ENCODE measurements at regions not wholly inside any gene's neighbourhood (a gene's known extent, or its start where the extent isn't known, plus 50 kb on each side); places are given as distances from the start of the nearest gene placed in this dataset.

- DNase-seq (ENCODE audit: low spot score): no peak
Observed at GRCh38 chr1:116819081-116819480, 64.9 kb downstream of the CD2 start.

- no peak for DNase-seq (ENCODE audit: low spot score)
Observed at GRCh38 chr1:116820369-116820768, 66.1 kb downstream of the CD2 start.

GRCh38 chr1:116821763-116822162, 67.5 kb downstream of the CD2 start:
- no peak for DNase-seq (ENCODE audit: low spot score)

GRCh38 chr1:116824631-116825206, 70.5 kb downstream of the CD2 start:
- no peak for DNase-seq (ENCODE audit: low spot score)

GRCh38 chr1:116825207-116825719, 71.0 kb downstream of the CD2 start:
- no peak for DNase-seq (ENCODE audit: low spot score)

GRCh38 chr1:116825720-116826438, 71.6 kb downstream of the CD2 start:
- DNase-seq (ENCODE audit: low spot score): no peak

- peak; percentile 16 for DNase-seq (ENCODE audit: low spot score)
Observed at GRCh38 chr1:116826818-116827606, 72.8 kb downstream of the CD2 start.

- no peak for DNase-seq (ENCODE audit: low spot score)
Observed at GRCh38 chr1:116827607-116828105, 73.4 kb downstream of the CD2 start.

GRCh38 chr1:116832308-116832931, 77.3 kb upstream of the PTGFRN start:
- DNase-seq (ENCODE audit: low spot score): no peak

- DNase-seq (ENCODE audit: low spot score): no peak
Observed at GRCh38 chr1:116832932-116833578, 76.7 kb upstream of the PTGFRN start.

- DNase-seq (ENCODE audit: low spot score): no peak
Observed at GRCh38 chr1:116833718-116834117, 76.0 kb upstream of the PTGFRN start.

GRCh38 chr1:116834595-116834994, 75.1 kb upstream of the PTGFRN start:
- no peak for DNase-seq (ENCODE audit: low spot score)

- no peak for DNase-seq (ENCODE audit: low spot score)
Observed at GRCh38 chr1:116835161-116835560, 74.6 kb upstream of the PTGFRN start.

- no peak for DNase-seq (ENCODE audit: low spot score)
Observed at GRCh38 chr1:116836099-116836498, 73.6 kb upstream of the PTGFRN start.

- DNase-seq (ENCODE audit: low spot score): no peak
Observed at GRCh38 chr1:116841569-116842344, 68.0 kb upstream of the PTGFRN start.

GRCh38 chr1:116842654-116843053, 67.1 kb upstream of the PTGFRN start:
- DNase-seq (ENCODE audit: low spot score): no peak

GRCh38 chr1:116844775-116845174, 64.9 kb upstream of the PTGFRN start:
- DNase-seq (ENCODE audit: low spot score): no peak

GRCh38 chr1:116847190-116847589, 62.5 kb upstream of the PTGFRN start:
- DNase-seq (ENCODE audit: low spot score): no peak

- DNase-seq (ENCODE audit: low spot score): peak; percentile 13
Observed at GRCh38 chr1:116847688-116848531, 61.8 kb upstream of the PTGFRN start.

- no peak for DNase-seq (ENCODE audit: low spot score)
Observed at GRCh38 chr1:116850436-116850835, 59.3 kb upstream of the PTGFRN start.

All from RKO (cell line).